ENCODE measurements at regions not wholly inside any gene's neighbourhood (a gene's known extent, or its start where the extent isn't known, plus 50 kb on each side); places are given as distances from the start of the nearest gene placed in this dataset.

DNA sequence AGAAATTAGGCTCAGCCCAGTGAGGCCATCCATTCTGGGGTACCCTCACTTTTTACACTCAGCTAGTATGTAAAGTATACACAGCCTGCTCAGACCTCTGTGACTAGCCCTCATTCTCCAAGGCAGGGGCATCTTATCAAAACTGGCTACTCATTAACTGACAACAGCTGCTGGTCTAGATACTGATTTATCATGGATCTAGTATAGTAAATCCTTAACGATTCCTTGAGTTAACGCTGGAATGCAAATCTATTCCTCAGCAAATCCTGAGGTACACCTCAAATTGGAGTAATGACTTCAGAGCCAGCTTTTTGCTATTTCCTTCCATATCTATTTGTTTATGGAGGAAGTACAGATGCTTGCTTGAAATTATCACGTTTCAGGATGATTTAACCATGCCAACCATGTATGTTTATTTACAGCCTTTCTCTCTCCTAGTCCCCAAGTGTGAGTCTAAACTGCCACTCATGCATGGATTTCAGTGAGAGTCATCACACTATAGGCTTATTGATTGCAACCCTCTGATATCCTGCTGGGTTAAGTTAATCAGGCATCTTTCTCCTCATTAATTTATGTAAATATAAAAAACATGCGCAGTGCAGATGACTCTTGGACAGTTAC lies 70.2 kb upstream of the DOK6 start:
- Histone ChIP-seq H3F3A (ENCODE audit: insufficient read depth, low read length, poor library complexity, severe bottlenecking) (no peaks in the 10 kb centered on the region), H3K27me3 (ENCODE audit: insufficient read depth, low read depth, low read length) (no peaks in the 10 kb centered on the region), H3K9me3 (ENCODE audit: low read length) (no peaks in the 10 kb centered on the region), H3K9me2 (ENCODE audit: insufficient read depth, low read length) (no peaks in the 10 kb centered on the region), H3K4me3 (ENCODE audit: low read length) (no peak overlapping the region), H3K4me2 (ENCODE audit: low read length) (no peak overlapping the region), H3K27ac (ENCODE audit: low read length) (no peak overlapping the region), H2AFZ (ENCODE audit: low read depth, low read length) (no peak overlapping the region), H3K36me3 (ENCODE audit: insufficient read depth, low read length) (no peaks in the 10 kb centered on the region), H4K20me1 (ENCODE audit: insufficient read depth) (no peaks in the 10 kb centered on the region), H3K79me2 (replicated peaks; ENCODE audit: insufficient read depth, low read length) (no peaks in the 10 kb centered on the region), H3K9ac (ENCODE audit: low read length) (no peak overlapping the region)
- TF ChIP-seq EZH2 (IDR thresholded peaks at IDR 0.05; ENCODE audit: borderline replicate concordance, insufficient read depth, low read length, poor library complexity, severe bottlenecking), result no peak
- TF ChIP-seq, protein P1, sequence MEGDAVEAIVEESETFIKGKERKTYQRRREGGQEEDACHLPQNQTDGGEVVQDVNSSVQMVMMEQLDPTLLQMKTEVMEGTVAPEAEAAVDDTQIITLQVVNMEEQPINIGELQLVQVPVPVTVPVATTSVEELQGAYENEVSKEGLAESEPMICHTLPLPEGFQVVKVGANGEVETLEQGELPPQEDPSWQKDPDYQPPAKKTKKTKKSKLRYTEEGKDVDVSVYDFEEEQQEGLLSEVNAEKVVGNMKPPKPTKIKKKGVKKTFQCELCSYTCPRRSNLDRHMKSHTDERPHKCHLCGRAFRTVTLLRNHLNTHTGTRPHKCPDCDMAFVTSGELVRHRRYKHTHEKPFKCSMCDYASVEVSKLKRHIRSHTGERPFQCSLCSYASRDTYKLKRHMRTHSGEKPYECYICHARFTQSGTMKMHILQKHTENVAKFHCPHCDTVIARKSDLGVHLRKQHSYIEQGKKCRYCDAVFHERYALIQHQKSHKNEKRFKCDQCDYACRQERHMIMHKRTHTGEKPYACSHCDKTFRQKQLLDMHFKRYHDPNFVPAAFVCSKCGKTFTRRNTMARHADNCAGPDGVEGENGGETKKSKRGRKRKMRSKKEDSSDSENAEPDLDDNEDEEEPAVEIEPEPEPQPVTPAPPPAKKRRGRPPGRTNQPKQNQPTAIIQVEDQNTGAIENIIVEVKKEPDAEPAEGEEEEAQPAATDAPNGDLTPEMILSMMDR (IDR thresholded peaks at IDR 0.05; ENCODE audit: poor library complexity, severe bottlenecking), result no peak
- no peak for TF ChIP-seq MXI1 (conservative IDR thresholded peaks at IDR 0.05; ENCODE audit: poor library complexity, severe bottlenecking)
- no peak for TF ChIP-seq EP300 (conservative IDR thresholded peaks at IDR 0.05; ENCODE audit: poor library complexity, severe bottlenecking)
- TF ChIP-seq POLR2AphosphoS5 (IDR thresholded peaks at IDR 0.05), result no peak
- TF ChIP-seq, protein P2, sequence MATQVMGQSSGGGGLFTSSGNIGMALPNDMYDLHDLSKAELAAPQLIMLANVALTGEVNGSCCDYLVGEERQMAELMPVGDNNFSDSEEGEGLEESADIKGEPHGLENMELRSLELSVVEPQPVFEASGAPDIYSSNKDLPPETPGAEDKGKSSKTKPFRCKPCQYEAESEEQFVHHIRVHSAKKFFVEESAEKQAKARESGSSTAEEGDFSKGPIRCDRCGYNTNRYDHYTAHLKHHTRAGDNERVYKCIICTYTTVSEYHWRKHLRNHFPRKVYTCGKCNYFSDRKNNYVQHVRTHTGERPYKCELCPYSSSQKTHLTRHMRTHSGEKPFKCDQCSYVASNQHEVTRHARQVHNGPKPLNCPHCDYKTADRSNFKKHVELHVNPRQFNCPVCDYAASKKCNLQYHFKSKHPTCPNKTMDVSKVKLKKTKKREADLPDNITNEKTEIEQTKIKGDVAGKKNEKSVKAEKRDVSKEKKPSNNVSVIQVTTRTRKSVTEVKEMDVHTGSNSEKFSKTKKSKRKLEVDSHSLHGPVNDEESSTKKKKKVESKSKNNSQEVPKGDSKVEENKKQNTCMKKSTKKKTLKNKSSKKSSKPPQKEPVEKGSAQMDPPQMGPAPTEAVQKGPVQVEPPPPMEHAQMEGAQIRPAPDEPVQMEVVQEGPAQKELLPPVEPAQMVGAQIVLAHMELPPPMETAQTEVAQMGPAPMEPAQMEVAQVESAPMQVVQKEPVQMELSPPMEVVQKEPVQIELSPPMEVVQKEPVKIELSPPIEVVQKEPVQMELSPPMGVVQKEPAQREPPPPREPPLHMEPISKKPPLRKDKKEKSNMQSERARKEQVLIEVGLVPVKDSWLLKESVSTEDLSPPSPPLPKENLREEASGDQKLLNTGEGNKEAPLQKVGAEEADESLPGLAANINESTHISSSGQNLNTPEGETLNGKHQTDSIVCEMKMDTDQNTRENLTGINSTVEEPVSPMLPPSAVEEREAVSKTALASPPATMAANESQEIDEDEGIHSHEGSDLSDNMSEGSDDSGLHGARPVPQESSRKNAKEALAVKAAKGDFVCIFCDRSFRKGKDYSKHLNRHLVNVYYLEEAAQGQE (IDR thresholded peaks at IDR 0.05; ENCODE audit: borderline replicate concordance), result no peak
- TF ChIP-seq RAD21 (conservative IDR thresholded peaks at IDR 0.05), result no peak
- TF ChIP-seq SMC3 (conservative IDR thresholded peaks at IDR 0.05; ENCODE audit: poor library complexity), result no peak
- no peak for TF ChIP-seq TAF1 (IDR thresholded peaks at IDR 0.05; ENCODE audit: low read depth)

DNA sequence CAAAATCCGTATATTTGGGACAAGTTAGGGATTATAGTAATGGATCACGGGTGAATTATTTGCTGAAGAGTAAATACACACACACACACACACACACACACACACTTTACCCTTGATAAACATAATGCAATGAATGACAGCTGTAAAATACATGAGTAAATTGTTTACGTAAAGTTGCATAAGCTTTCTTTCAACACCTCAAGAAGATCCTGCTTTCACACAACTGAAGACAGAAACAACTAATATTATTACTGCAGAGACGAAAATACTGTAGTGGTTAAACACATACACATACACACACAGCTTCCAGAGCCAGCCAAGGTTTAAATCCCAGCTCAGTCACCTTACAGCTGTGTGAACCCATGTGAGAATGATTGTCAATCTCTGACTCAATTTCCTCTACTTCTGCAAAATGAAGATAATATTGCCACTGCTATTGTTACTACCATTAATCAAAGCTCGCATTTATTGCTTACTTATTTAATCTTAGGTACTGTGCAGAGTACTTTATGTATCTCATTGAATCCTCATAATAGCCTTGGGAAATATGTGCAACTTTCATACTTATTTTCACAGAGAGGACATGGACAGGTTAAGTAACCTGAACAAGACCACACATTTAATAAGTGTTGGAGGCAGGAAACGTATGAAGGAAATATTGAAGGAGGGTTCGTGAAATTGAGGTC lies 50.6 kb upstream of the DOK6 start:
- no peak overlapping the region for H3K4me2 ChIP-seq (ENCODE audit: low read length)
- no peak overlapping the region for H3K4me3 ChIP-seq (ENCODE audit: low read length)
- no peaks in the 10 kb centered on the region for H3K9me3 ChIP-seq (ENCODE audit: low read length)
- TF ChIP-seq SMC3 (conservative IDR thresholded peaks at IDR 0.05; ENCODE audit: poor library complexity) (no peak), RAD21 (conservative IDR thresholded peaks at IDR 0.05) (no peak)
- H2AFZ ChIP-seq (ENCODE audit: low read depth, low read length), result no peak overlapping the region
- no peaks in the 10 kb centered on the region for H3F3A ChIP-seq (ENCODE audit: insufficient read depth, low read length, poor library complexity, severe bottlenecking)
- no peaks in the 10 kb centered on the region for H3K9me2 ChIP-seq (ENCODE audit: insufficient read depth, low read length)
- no peak overlapping the region for H3K9ac ChIP-seq (ENCODE audit: low read length)
- H3K36me3 ChIP-seq (ENCODE audit: insufficient read depth, low read length), result no peaks in the 10 kb centered on the region
- H4K20me1 ChIP-seq (ENCODE audit: insufficient read depth), result no peaks in the 10 kb centered on the region
- no peaks in the 10 kb centered on the region for H3K27me3 ChIP-seq (ENCODE audit: insufficient read depth, low read depth, low read length)
- H3K27ac ChIP-seq (ENCODE audit: low read length), result no peak overlapping the region
- no peaks in the 10 kb centered on the region for H3K79me2 ChIP-seq (replicated peaks; ENCODE audit: insufficient read depth, low read length)

All from neural cell (in vitro differentiated cells).